Keratinocyte (primary cell): ENCODE measurements at regions not wholly inside any gene's neighbourhood (a gene's known extent, or its start where the extent isn't known, plus 50 kb on each side); places are given as distances from the start of the nearest gene placed in this dataset.

Experiments used
- CTCF ChIP-seq, 3 experiments: IDR thresholded peaks in 1 of 3; conservative IDR thresholded peaks in 1 of 3; optimal IDR thresholded peaks in 1 of 3; 2 replicates in 2 of 3; 3 replicates in 1 of 3; pipeline versions ENCODE3 to v1.5.1; 2011; ENCODE audit warnings: low read length in 3 of 3, mild to moderate bottlenecking in 3 of 3, moderate library complexity in 2 of 3, control low read depth in 1 of 3, inconsistent platforms in 1 of 3; ENCODE audit not compliant: insufficient read depth in 2 of 3; ENCODE audit errors: extremely low read depth in 1 of 3
- EZH2 ChIP-seq: IDR thresholded peaks from one replicate; pipeline ENCODE4 v1.6.1; 2012; ENCODE audit warnings: inconsistent platforms, mild to moderate bottlenecking, low read length, moderate library complexity

- TF ChIP-seq CTCF (optimal IDR thresholded peaks at IDR 0.05 in 1 of 3, IDR thresholded peaks at IDR 0.05 in 1 of 3, conservative IDR thresholded peaks at IDR 0.05 in 1 of 3; ENCODE audit: extremely low read depth in 1 of 3, insufficient read depth in 2 of 3, low read length in 3 of 3) (no peak), EZH2 (no peak)
Measured at GRCh38 chr4:28004520-28004919, 1143.9 kb downstream of the STIM2 start.
